CD4-positive, alpha-beta T cell treated with Interleukin-4 for 4 hours (primary cell): ENCODE measurements at regions not wholly inside any gene's neighbourhood (a gene's known extent, or its start where the extent isn't known, plus 50 kb on each side); places are given as distances from the start of the nearest gene placed in this dataset.

Experiments
- DNase-seq: peaks from one replicate; pipeline ENCODE4 v3.0.0-alpha.2; 2020

GRCh38 chr3:107063351-107063750 is 313.9 kb upstream of the CCDC54 start:
- no peak for DNase-seq

- DNase-seq = peak; percentile 50
These were observed 312.7 kb upstream of the CCDC54 start for GRCh38 chr3:107064405-107065060.

- no peak for DNase-seq
These were observed 312.0 kb upstream of the CCDC54 start for GRCh38 chr3:107065094-107065861.

GRCh38 chr3:107067421-107067820 is 309.8 kb upstream of the CCDC54 start:
- DNase-seq = no peak

- DNase-seq = no peak
These were observed 308.3 kb upstream of the CCDC54 start for GRCh38 chr3:107068980-107069379.

GRCh38 chr3:107076946-107077345 is 300.3 kb upstream of the CCDC54 start:
- DNase-seq = no peak

- no peak for DNase-seq
These were observed 299.8 kb upstream of the CCDC54 start for GRCh38 chr3:107077391-107077790.

- no peak for DNase-seq
These were observed 294.7 kb upstream of the CCDC54 start for GRCh38 chr3:107082527-107082926.

- DNase-seq = no peak
These were observed 292.0 kb upstream of the CCDC54 start for GRCh38 chr3:107085261-107085660.

GRCh38 chr3:107092121-107092520 is 285.1 kb upstream of the CCDC54 start:
- no peak for DNase-seq

- no peak for DNase-seq
These were observed 278.4 kb upstream of the CCDC54 start for GRCh38 chr3:107098864-107099263.

- no peak for DNase-seq
These were observed 277.1 kb upstream of the CCDC54 start for GRCh38 chr3:107100137-107100536.

- DNase-seq = no peak
These were observed 276.7 kb upstream of the CCDC54 start for GRCh38 chr3:107100573-107100972.

GRCh38 chr3:107103786-107104185 is 273.5 kb upstream of the CCDC54 start:
- DNase-seq = no peak

- no peak for DNase-seq
These were observed 270.9 kb upstream of the CCDC54 start for GRCh38 chr3:107106316-107106715.

- no peak for DNase-seq
These were observed 270.3 kb upstream of the CCDC54 start for GRCh38 chr3:107106907-107107306.

- no peak for DNase-seq
These were observed 266.5 kb upstream of the CCDC54 start for GRCh38 chr3:107110596-107111305.

- DNase-seq = no peak
These were observed 265.4 kb upstream of the CCDC54 start for GRCh38 chr3:107111872-107112271.

- DNase-seq = no peak
These were observed 264.9 kb upstream of the CCDC54 start for GRCh38 chr3:107112356-107112755.

GRCh38 chr3:107116251-107116650 is 261.0 kb upstream of the CCDC54 start:
- no peak for DNase-seq

- no peak for DNase-seq
These were observed 260.1 kb upstream of the CCDC54 start for GRCh38 chr3:107117156-107117555.

GRCh38 chr3:107117922-107118536 is 259.2 kb upstream of the CCDC54 start:
- no peak for DNase-seq

GRCh38 chr3:107124885-107125284 is 252.4 kb upstream of the CCDC54 start:
- no peak for DNase-seq

- no peak for DNase-seq
These were observed 248.3 kb upstream of the CCDC54 start for GRCh38 chr3:107128946-107129345.
